ENCODE measurements at regions not wholly inside any gene's neighbourhood (a gene's known extent, or its start where the extent isn't known, plus 50 kb on each side); places are given as distances from the start of the nearest gene placed in this dataset.
"Not testable (repeated sequence)": the region's sequence is repeated elsewhere in the genome, so short reads cannot be mapped to it uniquely, and the experiment has no call there.

GRCh38 chr13:81293594-81294164, 952.8 kb upstream of the SPRY2 start:
- Histone ChIP-seq H3K27ac (ENCODE audit: low read depth) (no peak overlapping the region), H3K36me3 (ENCODE audit: insufficient read depth) (no peaks in the 10 kb centered on the region), H3K4me1 (ENCODE audit: insufficient read depth) (no peaks in the 10 kb centered on the region), H3K4me3 (ENCODE audit: low read depth, low read length) (no peak overlapping the region)
- 35% methylated on average over 2 of the region's 2 CpGs for WGBS
- DNase-seq (ENCODE audit: extremely low spot score), result no peak

- H3K4me1 ChIP-seq (ENCODE audit: insufficient read depth), result no peaks in the 10 kb centered on the region
Measured at GRCh38 chr13:81283561-81283960, 942.6 kb upstream of the SPRY2 start.

GRCh38 chr13:81283062-81283461, 942.1 kb upstream of the SPRY2 start:
- no peak overlapping the region for H3K4me3 ChIP-seq (ENCODE audit: low read depth, low read length)
- no peak for DNase-seq (ENCODE audit: extremely low spot score)
- H3K4me1 ChIP-seq (ENCODE audit: insufficient read depth), result no peaks in the 10 kb centered on the region
- no peaks in the 10 kb centered on the region for H3K36me3 ChIP-seq (ENCODE audit: insufficient read depth)
- WGBS, result 95% methylated on average over 2 of the region's 2 CpGs
- no peak overlapping the region for H3K27ac ChIP-seq (ENCODE audit: low read depth)

More at GRCh38 chr13:81283561-81283960, 942.6 kb upstream of the SPRY2 start:
- DNase-seq (ENCODE audit: extremely low spot score), result no peak
- H3K27ac ChIP-seq (ENCODE audit: low read depth), result no peak overlapping the region
- H3K36me3 ChIP-seq (ENCODE audit: insufficient read depth), result no peaks in the 10 kb centered on the region
- H3K4me3 ChIP-seq (ENCODE audit: low read depth, low read length), result no peak overlapping the region

- Histone ChIP-seq H3K36me3 (ENCODE audit: insufficient read depth) (no peaks in the 10 kb centered on the region), H3K4me1 (ENCODE audit: insufficient read depth) (no peaks in the 10 kb centered on the region), H3K27ac (ENCODE audit: low read depth) (no peak overlapping the region), H3K4me3 (ENCODE audit: low read depth, low read length) (no peak overlapping the region)
- DNase-seq (ENCODE audit: extremely low spot score), result no peak
- 84% methylated on average over 8 of the region's 8 CpGs for WGBS
Measured at GRCh38 chr13:81275666-81276258, 934.8 kb upstream of the SPRY2 start.

GRCh38 chr13:81247711-81248110, 906.8 kb upstream of the SPRY2 start:
- Histone ChIP-seq H3K36me3 (ENCODE audit: insufficient read depth) (no peaks in the 10 kb centered on the region), H3K4me1 (ENCODE audit: insufficient read depth) (no peaks in the 10 kb centered on the region), H3K27ac (ENCODE audit: low read depth) (no peak overlapping the region), H3K4me3 (ENCODE audit: low read depth, low read length) (no peak overlapping the region)
- DNase-seq (ENCODE audit: extremely low spot score), result no peak
- 93% methylated on average over 2 of the region's 2 CpGs for whole genome bisulfite sequencing

- Histone ChIP-seq H3K27ac (ENCODE audit: low read depth) (no peak overlapping the region), H3K4me3 (ENCODE audit: low read depth, low read length) (no peak overlapping the region), H3K4me1 (ENCODE audit: insufficient read depth) (no peaks in the 10 kb centered on the region), H3K36me3 (ENCODE audit: insufficient read depth) (no peaks in the 10 kb centered on the region)
- DNase-seq (ENCODE audit: extremely low spot score), result no peak
- 82% methylated on average over 6 of the region's 6 CpGs for WGBS
Measured at GRCh38 chr13:81246556-81246955, 905.6 kb upstream of the SPRY2 start.

GRCh38 chr13:81244011-81244410, 903.1 kb upstream of the SPRY2 start:
- no peak for DNase-seq (ENCODE audit: extremely low spot score)
- Histone ChIP-seq H3K4me1 (ENCODE audit: insufficient read depth) (no peaks in the 10 kb centered on the region), H3K36me3 (ENCODE audit: insufficient read depth) (no peaks in the 10 kb centered on the region), H3K27ac (ENCODE audit: low read depth) (no peak overlapping the region), H3K4me3 (ENCODE audit: low read depth, low read length) (no peak overlapping the region)
- WGBS, result 48% methylated on average over 1 of the region's 1 CpG

GRCh38 chr13:81230386-81230785, 889.5 kb upstream of the SPRY2 start:
- Histone ChIP-seq H3K27ac (ENCODE audit: low read depth) (no peak overlapping the region), H3K4me1 (ENCODE audit: insufficient read depth) (no peaks in the 10 kb centered on the region), H3K36me3 (ENCODE audit: insufficient read depth) (no peaks in the 10 kb centered on the region), H3K4me3 (ENCODE audit: low read depth, low read length) (no peak overlapping the region)
- DNase-seq (ENCODE audit: extremely low spot score), result no peak
- WGBS, result 42% methylated on average over 2 of the region's 2 CpGs

GRCh38 chr13:81226830-81227229, 885.9 kb upstream of the SPRY2 start:
- not testable (repeated sequence) for H3K27ac ChIP-seq (ENCODE audit: low read depth); H3K4me1 ChIP-seq (ENCODE audit: insufficient read depth); H3K36me3 ChIP-seq (ENCODE audit: insufficient read depth); H3K4me3 ChIP-seq (ENCODE audit: low read depth, low read length); DNase-seq (ENCODE audit: extremely low spot score)
- 69% methylated on average over 4 of the region's 4 CpGs for WGBS

GRCh38 chr13:81224209-81224833, 883.4 kb upstream of the SPRY2 start:
- no peak overlapping the region for H3K27ac ChIP-seq (ENCODE audit: low read depth)
- H3K4me3 ChIP-seq (ENCODE audit: low read depth, low read length), result no peak overlapping the region
- 83% methylated on average over 7 of the region's 7 CpGs for WGBS
- no peaks in the 10 kb centered on the region for H3K36me3 ChIP-seq (ENCODE audit: insufficient read depth)
- no peak for DNase-seq (ENCODE audit: extremely low spot score)
- H3K4me1 ChIP-seq (ENCODE audit: insufficient read depth), result no peaks in the 10 kb centered on the region

- H3K4me1 ChIP-seq (ENCODE audit: insufficient read depth), result no peaks in the 10 kb centered on the region
- no peak for DNase-seq (ENCODE audit: extremely low spot score)
- H3K27ac ChIP-seq (ENCODE audit: low read depth), result no peak overlapping the region
- 62% methylated on average over 6 of the region's 6 CpGs for WGBS
- no peak overlapping the region for H3K4me3 ChIP-seq (ENCODE audit: low read depth, low read length)
- no peaks in the 10 kb centered on the region for H3K36me3 ChIP-seq (ENCODE audit: insufficient read depth)
Measured at GRCh38 chr13:81223778-81224177, 882.9 kb upstream of the SPRY2 start.

GRCh38 chr13:81211713-81212112, 870.8 kb upstream of the SPRY2 start:
- H3K36me3 ChIP-seq (ENCODE audit: insufficient read depth), result no peaks in the 10 kb centered on the region
- no peak for DNase-seq (ENCODE audit: extremely low spot score)
- WGBS, result 35% methylated on average over 2 of the region's 2 CpGs

GRCh38 chr13:81207636-81208035, 866.7 kb upstream of the SPRY2 start:
- 27% methylated on average over 3 of the region's 3 CpGs for WGBS

More at GRCh38 chr13:81211713-81212112, 870.8 kb upstream of the SPRY2 start:
- Histone ChIP-seq H3K4me1 (ENCODE audit: insufficient read depth) (no peaks in the 10 kb centered on the region), H3K4me3 (ENCODE audit: low read depth, low read length) (no peak overlapping the region), H3K27ac (ENCODE audit: low read depth) (no peak overlapping the region)

GRCh38 chr13:81207231-81207630, 866.3 kb upstream of the SPRY2 start:
- H3K36me3 ChIP-seq (ENCODE audit: insufficient read depth), result no peaks in the 10 kb centered on the region
- H3K4me3 ChIP-seq (ENCODE audit: low read depth, low read length), result no peak overlapping the region

More at GRCh38 chr13:81207636-81208035, 866.7 kb upstream of the SPRY2 start:
- no peak overlapping the region for H3K27ac ChIP-seq (ENCODE audit: low read depth)
- no peak for DNase-seq (ENCODE audit: extremely low spot score)
- H3K36me3 ChIP-seq (ENCODE audit: insufficient read depth), result no peaks in the 10 kb centered on the region
- no peaks in the 10 kb centered on the region for H3K4me1 ChIP-seq (ENCODE audit: insufficient read depth)
- H3K4me3 ChIP-seq (ENCODE audit: low read depth, low read length), result no peak overlapping the region

More at GRCh38 chr13:81207231-81207630, 866.3 kb upstream of the SPRY2 start:
- Histone ChIP-seq H3K4me1 (ENCODE audit: insufficient read depth) (no peaks in the 10 kb centered on the region), H3K27ac (ENCODE audit: low read depth) (no peak overlapping the region)
- DNase-seq (ENCODE audit: extremely low spot score), result no peak
